Osteoblast (primary cell): ENCODE measurements at regions not wholly inside any gene's neighbourhood (a gene's known extent, or its start where the extent isn't known, plus 50 kb on each side); places are given as distances from the start of the nearest gene placed in this dataset.
"Not testable (repeated sequence)": the region's sequence is repeated elsewhere in the genome, so short reads cannot be mapped to it uniquely, and the experiment has no call there.

Experiments used
- DNase-seq: peaks from one replicate; pipeline ENCODE4 v3.0.0; 2011; ENCODE audit warnings: low spot score, mixed read lengths; ENCODE audit not compliant: insufficient read length; ENCODE audit errors: missing footprints
- H2AFZ ChIP-seq: 2 replicates; pipeline ENCODE4 v1.6.0; 2011; ENCODE audit warnings: mild to moderate bottlenecking, low read length
- H3K27ac ChIP-seq: 2 replicates; pipeline ENCODE4 v1.5.1; 2011; ENCODE audit warnings: mild to moderate bottlenecking, low read depth, low read length, moderate library complexity
- H3K27me3 ChIP-seq: 2 replicates; pipeline ENCODE4 v1.6.0; 2012; ENCODE audit warnings: mild to moderate bottlenecking, control low read depth, inconsistent platforms, low read length, moderate library complexity; ENCODE audit not compliant: insufficient read depth
- H3K36me3 ChIP-seq: 2 replicates; pipeline ENCODE4 v1.5.1; 2011; ENCODE audit warnings: mild to moderate bottlenecking, low read length, control low read depth, moderate library complexity; ENCODE audit not compliant: insufficient read depth
- H3K4me1 ChIP-seq: 2 replicates; pipeline ENCODE4 v1.5.1; 2011; ENCODE audit warnings: mild to moderate bottlenecking, low read length, control low read depth, moderate library complexity; ENCODE audit not compliant: insufficient read depth
- H3K4me2 ChIP-seq: 2 replicates; pipeline ENCODE4 v1.6.0; 2011; ENCODE audit warnings: mild to moderate bottlenecking, low read length; ENCODE audit not compliant: insufficient read depth
- H3K4me3 ChIP-seq: fragments of 200-600 bp; sonication (generic); 3 replicates; pipeline ENCODE4 v1.5.1; 2012; ENCODE audit warnings: mild to moderate bottlenecking, low read length, inconsistent platforms; ENCODE audit not compliant: insufficient read depth
- H3K79me2 ChIP-seq: 2 replicates; pipeline ENCODE4 v1.6.0; 2012; ENCODE audit warnings: mild to moderate bottlenecking, low read length, control low read depth, inconsistent platforms; ENCODE audit not compliant: insufficient read depth
- H3K9me3 ChIP-seq: 2 replicates; pipeline ENCODE4 v1.5.1; 2011; ENCODE audit warnings: low read depth, low read length, control low read depth
- H4K20me1 ChIP-seq: 2 replicates; pipeline ENCODE4 v1.6.0; 2012; ENCODE audit warnings: mild to moderate bottlenecking, low read length, control low read depth; ENCODE audit not compliant: insufficient read depth
- CTCF ChIP-seq: IDR thresholded peaks from 2 replicates; pipeline ENCODE4 v1.5.1; 2011; ENCODE audit warnings: mild to moderate bottlenecking, low read depth, low read length, moderate library complexity; ENCODE audit errors: extremely low read depth

DNA sequence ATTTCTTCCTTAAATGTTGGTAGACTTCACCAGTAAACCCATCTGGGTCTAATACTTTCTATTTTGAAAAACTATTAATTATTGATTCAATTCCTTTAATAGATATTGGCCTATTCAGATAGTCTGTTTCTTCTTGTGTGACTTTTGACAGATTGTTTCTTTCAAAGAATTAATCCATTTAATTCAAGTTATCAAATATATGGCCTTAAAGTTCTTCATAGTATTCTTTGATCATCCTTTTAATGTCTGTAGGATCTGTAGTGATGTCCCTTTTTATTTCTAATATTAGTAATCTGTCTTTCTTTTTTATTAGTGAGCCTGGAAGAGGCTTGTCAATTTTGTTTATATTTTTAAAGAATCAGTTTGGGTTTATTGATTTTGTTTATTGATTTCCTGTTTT lies 190.0 kb downstream of the SLC38A4 start:
- Histone ChIP-seq H3K79me2 (no peaks in the 10 kb centered on the region), H3K27me3 (no peaks in the 10 kb centered on the region), H3K4me3 (no peak overlapping the region), H2AFZ (no peak overlapping the region), H3K27ac (no peak overlapping the region), H3K4me2 (no peak overlapping the region), H3K9me3 (peaks cover 6% of the 10 kb centered on the region), H3K4me1 (peaks cover 11% of the 10 kb centered on the region), H3K36me3 (no peaks in the 10 kb centered on the region), H4K20me1 (no peaks in the 10 kb centered on the region)
- no peak for DNase-seq
- no peak for TF ChIP-seq CTCF

- Histone ChIP-seq H3K36me3 (no peaks in the 10 kb centered on the region), H3K27me3 (no peaks in the 10 kb centered on the region), H2AFZ (peak overlapping the region; percentile 1), H3K27ac (no peak overlapping the region), H3K4me3 (no peak overlapping the region), H3K9me3 (no peaks in the 10 kb centered on the region), H3K4me1 (peaks cover 15% of the 10 kb centered on the region), H3K4me2 (no peak overlapping the region), H3K79me2 (no peaks in the 10 kb centered on the region), H4K20me1 (no peaks in the 10 kb centered on the region)
- no peak for TF ChIP-seq CTCF
- DNase-seq: no peak
Measured at GRCh38 chr12:46629331-46630229, 196.2 kb downstream of the SLC38A4 start.

DNA sequence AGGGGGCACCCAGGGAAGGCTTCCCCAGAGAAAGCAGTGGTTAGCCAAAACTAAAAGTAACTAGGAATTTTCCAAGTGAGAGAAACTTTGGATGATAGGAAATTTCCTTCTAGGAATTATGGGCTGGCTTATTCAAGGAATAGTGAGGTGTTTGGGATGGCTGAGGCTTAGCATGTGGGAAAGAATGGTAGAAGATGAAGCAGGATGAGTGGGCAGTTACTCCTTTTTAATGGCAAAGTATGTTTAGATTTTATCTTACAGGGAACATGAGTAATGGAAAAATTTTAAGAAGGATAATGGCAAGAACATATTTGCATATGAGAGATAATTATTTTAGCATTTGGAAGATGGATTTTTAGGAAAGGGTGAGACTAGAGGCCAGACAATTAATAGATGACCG lies 197.6 kb downstream of the SLC38A4 start:
- no peak for DNase-seq
- no peaks in the 10 kb centered on the region for H3K79me2 ChIP-seq
- H3K9me3 ChIP-seq: no peaks in the 10 kb centered on the region
- no peaks in the 10 kb centered on the region for H3K27me3 ChIP-seq
- no peaks in the 10 kb centered on the region for H4K20me1 ChIP-seq
- H3K4me1 ChIP-seq: peaks cover 15% of the 10 kb centered on the region
- no peak overlapping the region for H3K27ac ChIP-seq
- H3K4me2 ChIP-seq: no peak overlapping the region
- H3K36me3 ChIP-seq: no peaks in the 10 kb centered on the region
- H2AFZ ChIP-seq: no peak overlapping the region
- no peak overlapping the region for H3K4me3 ChIP-seq
- TF ChIP-seq CTCF: no peak

GRCh38 chr12:46627686-46628085 lies 198.1 kb downstream of the SLC38A4 start:
- no peak overlapping the region for H3K27ac ChIP-seq
- H3K27me3 ChIP-seq: no peaks in the 10 kb centered on the region
- H3K36me3 ChIP-seq: no peaks in the 10 kb centered on the region
- no peaks in the 10 kb centered on the region for H4K20me1 ChIP-seq
- DNase-seq: no peak
- no peak overlapping the region for H3K4me3 ChIP-seq
- H3K79me2 ChIP-seq: no peaks in the 10 kb centered on the region
- H3K9me3 ChIP-seq: no peaks in the 10 kb centered on the region
- no peak overlapping the region for H2AFZ ChIP-seq
- no peak overlapping the region for H3K4me2 ChIP-seq
- TF ChIP-seq CTCF: no peak
- H3K4me1 ChIP-seq: peaks cover 15% of the 10 kb centered on the region

DNA sequence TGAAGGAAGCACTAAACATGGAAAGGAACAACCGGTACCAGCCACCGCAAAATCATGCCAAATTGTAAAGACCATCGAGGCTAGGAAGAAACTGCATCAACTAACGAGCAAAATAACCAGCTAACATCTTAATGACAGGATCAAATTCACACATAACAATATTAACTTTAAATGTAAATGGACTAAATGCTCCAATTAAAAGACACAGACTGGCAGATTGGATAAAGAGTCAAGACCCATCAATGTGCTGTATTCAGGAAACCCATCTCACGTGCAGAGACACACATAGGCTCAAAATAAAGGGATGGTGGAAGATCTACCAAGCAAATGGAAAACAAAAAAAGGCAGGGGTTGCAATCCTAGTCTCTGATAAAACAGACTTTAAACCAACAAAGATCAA lies 206.3 kb downstream of the SLC38A4 start:
- not testable (repeated sequence) for H3K9me3 ChIP-seq, H3K27me3 ChIP-seq, H3K36me3 ChIP-seq, H3K79me2 ChIP-seq, H4K20me1 ChIP-seq, H3K27ac ChIP-seq, DNase-seq, H3K4me2 ChIP-seq, H2AFZ ChIP-seq, H3K4me1 ChIP-seq, H3K4me3 ChIP-seq

DNA sequence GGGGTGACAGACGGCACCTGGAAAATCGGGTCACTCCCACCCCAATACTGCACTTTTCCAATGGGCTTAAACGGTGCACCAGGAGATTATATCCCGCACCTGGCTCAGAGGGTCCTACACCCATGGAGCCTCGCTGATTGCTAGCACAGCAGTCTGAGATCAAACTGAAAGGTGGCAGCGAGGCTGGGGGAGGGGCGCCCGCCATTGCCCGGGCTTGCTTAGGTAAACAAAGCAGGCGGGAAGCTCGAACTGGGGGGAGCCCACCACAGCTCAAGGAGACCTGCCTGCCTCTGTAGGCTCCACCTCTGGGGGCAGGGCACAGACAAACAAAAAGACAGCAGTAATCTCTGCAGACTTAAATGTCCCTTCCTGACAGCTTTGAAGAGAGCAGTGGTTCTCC lies 208.1 kb downstream of the SLC38A4 start:
- H3K4me1 ChIP-seq, H3K9me3 ChIP-seq, H4K20me1 ChIP-seq, H3K36me3 ChIP-seq, H2AFZ ChIP-seq, H3K79me2 ChIP-seq, DNase-seq, H3K27ac ChIP-seq, H3K4me3 ChIP-seq, H3K27me3 ChIP-seq, H3K4me2 ChIP-seq: not testable (repeated sequence)
